ENCODE measurements at regions not wholly inside any gene's neighbourhood (a gene's known extent, or its start where the extent isn't known, plus 50 kb on each side); places are given as distances from the start of the nearest gene placed in this dataset.

GRCh38 chr4:60384516-60384915 lies 815.6 kb upstream of the ADGRL3 start:
- H3K9me3 ChIP-seq = no peaks in the 10 kb centered on the region
- H3K4me1 ChIP-seq = no peaks in the 10 kb centered on the region
- H3K27ac ChIP-seq = no peak overlapping the region
- DNase-seq = no peak
- no peaks in the 10 kb centered on the region for H3K27me3 ChIP-seq
- 85 to 94% methylated on average over 2 of the region's 2 CpGs for WGBS, 2 donors
- no peaks in the 10 kb centered on the region for H3K36me3 ChIP-seq
- intact Hi-C loops (cut with DNase I) = no loop called here
- H3K4me3 ChIP-seq = no peak overlapping the region
- TF ChIP-seq POLR2AphosphoS5 (IDR thresholded peaks at IDR 0.05) (no peak), POLR2A (IDR thresholded peaks at IDR 0.05) (no peak), CTCF (IDR thresholded peaks at IDR 0.05) (no peak), EP300 (IDR thresholded peaks at IDR 0.05) (no peak)

- Histone ChIP-seq H3K36me3 (no peaks in the 10 kb centered on the region), H3K27ac (no peak overlapping the region), H3K27me3 (no peaks in the 10 kb centered on the region), H3K9me3 (peaks cover 0 to 4% (median 0%) of the 10 kb centered on the region in 4 donors), H3K4me3 (no peak overlapping the region), H3K4me1 (no peaks in the 10 kb centered on the region)
- WGBS, 2 donors = 90 to 91% methylated on average over 4 of the region's 4 CpGs
- no peak for TF ChIP-seq EP300 (IDR thresholded peaks at IDR 0.05)
- TF ChIP-seq POLR2A (IDR thresholded peaks at IDR 0.05) = no peak
- no peak for TF ChIP-seq CTCF (IDR thresholded peaks at IDR 0.05)
- TF ChIP-seq POLR2AphosphoS5 (IDR thresholded peaks at IDR 0.05) = no peak
- intact Hi-C loops (cut with DNase I) = no loop called here
- DNase-seq = no peak
Measured at GRCh38 chr4:60389633-60390032, 810.5 kb upstream of the ADGRL3 start.

GRCh38 chr4:60396341-60397049 lies 803.6 kb upstream of the ADGRL3 start:
- Histone ChIP-seq H3K27me3 (no peaks in the 10 kb centered on the region), H3K4me1 (no peaks in the 10 kb centered on the region), H3K27ac (no peak overlapping the region), H3K36me3 (no peaks in the 10 kb centered on the region), H3K9me3 (peaks cover 0 to 2% (median 0%) of the 10 kb centered on the region in 4 donors), H3K4me3 (no peak overlapping the region)
- intact Hi-C loops (cut with DNase I) = no loop called here
- no peak for TF ChIP-seq POLR2A (IDR thresholded peaks at IDR 0.05)
- no peak for TF ChIP-seq POLR2AphosphoS5 (IDR thresholded peaks at IDR 0.05)
- no peak for TF ChIP-seq CTCF (IDR thresholded peaks at IDR 0.05)
- no peak for TF ChIP-seq EP300 (IDR thresholded peaks at IDR 0.05)
- WGBS, 2 donors = 70% methylated on average over 5 of the region's 5 CpGs
- DNase-seq = no peak

- WGBS, 2 donors = 38 to 59% methylated on average over 2 of the region's 2 CpGs
- H3K4me3 ChIP-seq = no peak overlapping the region
- H3K27me3 ChIP-seq = no peaks in the 10 kb centered on the region
- peaks cover 0 to 2% (median 0%) of the 10 kb centered on the region in 4 donors for H3K9me3 ChIP-seq
- no peak for DNase-seq
- intact Hi-C loops (cut with DNase I) = no loop called here
- no peak for TF ChIP-seq POLR2A (IDR thresholded peaks at IDR 0.05)
- no peak for TF ChIP-seq CTCF (IDR thresholded peaks at IDR 0.05)
- TF ChIP-seq POLR2AphosphoS5 (IDR thresholded peaks at IDR 0.05) = no peak
- no peak for TF ChIP-seq EP300 (IDR thresholded peaks at IDR 0.05)
- H3K27ac ChIP-seq = no peak overlapping the region
- no peaks in the 10 kb centered on the region for H3K36me3 ChIP-seq
- H3K4me1 ChIP-seq = no peaks in the 10 kb centered on the region
Measured at GRCh38 chr4:60400593-60400992, 799.5 kb upstream of the ADGRL3 start.

- no peak for TF ChIP-seq EP300 (IDR thresholded peaks at IDR 0.05)
- no peak for TF ChIP-seq CTCF (IDR thresholded peaks at IDR 0.05)
- TF ChIP-seq POLR2AphosphoS5 (IDR thresholded peaks at IDR 0.05) = no peak
- TF ChIP-seq POLR2A (IDR thresholded peaks at IDR 0.05) = no peak
Measured at GRCh38 chr4:60404027-60404426, 796.1 kb upstream of the ADGRL3 start.

More at GRCh38 chr4:60404027-60404426, 796.1 kb upstream of the ADGRL3 start:
- no peaks in the 10 kb centered on the region for H3K36me3 ChIP-seq
- no peak overlapping the region for H3K4me3 ChIP-seq
- 0% methylated on average over 1 of the region's 1 CpG for WGBS, 2 donors
- no peak for DNase-seq
- H3K27ac ChIP-seq = no peak overlapping the region
- intact Hi-C loops (cut with DNase I) = no loop called here
- no peaks in the 10 kb centered on the region for H3K4me1 ChIP-seq
- no peaks in the 10 kb centered on the region for H3K9me3 ChIP-seq
- H3K27me3 ChIP-seq = no peaks in the 10 kb centered on the region

Measured in sigmoid colon (tissue), 6 donors.